Transverse colon (tissue), 4 donors: ENCODE measurements at regions not wholly inside any gene's neighbourhood (a gene's known extent, or its start where the extent isn't known, plus 50 kb on each side); places are given as distances from the start of the nearest gene placed in this dataset.

Source experiments
- CTCF ChIP-seq, 5 experiments: fragments of 200-600 bp in 3 of 5; fragments of 450-650 bp in 2 of 5; sonication (generic) in 3 of 5; IDR thresholded peaks; 1 replicate in 2 of 5; 2 replicates in 3 of 5; pipeline ENCODE4 v1.5.1; 2016 to 2017; ENCODE audit warnings: antibody characterized with exemption in 5 of 5, inconsistent platforms in 3 of 5, mild to moderate bottlenecking in 2 of 5, moderate library complexity in 1 of 5
- EP300 ChIP-seq: sonication (generic); formaldehyde crosslinking; IDR thresholded peaks from one replicate; pipeline ENCODE4 v1.6.1; 2017; ENCODE audit warnings: antibody characterized with exemption, low read depth
- POLR2A ChIP-seq: fragments of 450-650 bp; IDR thresholded peaks from one replicate; pipeline ENCODE4 v1.6.1; 2016; ENCODE audit warnings: antibody characterized with exemption, mild to moderate bottlenecking, moderate library complexity
- POLR2AphosphoS5 ChIP-seq, 3 donors: sonication (generic); formaldehyde crosslinking; IDR thresholded peaks; one replicate each; pipeline ENCODE4 v1.6.1; 2016; ENCODE audit warnings: antibody characterized with exemption in 3 of 3

- TF ChIP-seq POLR2AphosphoS5 (IDR thresholded peaks at IDR 0.05) (no peak), CTCF (IDR thresholded peaks at IDR 0.05) (no peak), POLR2A (no peak), EP300 (no peak)
Observed at GRCh38 chr10:36888925-36889573, 236.3 kb upstream of the ANKRD30A start.
